AG04450 (cell line): ENCODE measurements at regions not wholly inside any gene's neighbourhood (a gene's known extent, or its start where the extent isn't known, plus 50 kb on each side); places are given as distances from the start of the nearest gene placed in this dataset.

Experiments
- CTCF ChIA-PET: fragments of 300-600, 350-600 bp; formaldehyde crosslinking; extraction: SDS; loops from one replicate; lab custom pipeline; 2022; ENCODE audit warnings: antibody characterized with exemption, inconsistent platforms; lab: Charles Lee
- POLR2A ChIA-PET: fragments of 350-600 bp; formaldehyde crosslinking; extraction: SDS; loops from one replicate; lab custom pipeline; 2021; ENCODE audit warnings: antibody characterized with exemption, inconsistent platforms; lab: Yijun Ruan, JAX
- DNase-seq: peaks from one replicate; pipeline ENCODE4 v3.0.0-alpha.2; 2011; ENCODE audit warnings: low read depth, low spot score
- H3K27ac ChIP-seq: one replicate; pipeline ENCODE4 v1.5.1; 2012; ENCODE audit warnings: low read depth, low read length, control low read depth
- H3K27me3 ChIP-seq: one replicate; pipeline ENCODE4 v1.6.0; 2012; ENCODE audit warnings: low read length; ENCODE audit not compliant: control insufficient read depth, insufficient read depth
- H3K4me3 ChIP-seq: 2 replicates; pipeline ENCODE4 v1.5.1; 2011; ENCODE audit warnings: mild to moderate bottlenecking, low read depth, low read length, control low read depth
- H3K9me3 ChIP-seq: 2 replicates; pipeline ENCODE4 v1.5.1; 2012; ENCODE audit warnings: low read length; ENCODE audit not compliant: control insufficient read depth, insufficient read depth
- CTCF ChIP-seq: IDR thresholded peaks from 2 replicates; pipeline ENCODE4 v1.5.1; 2011; ENCODE audit warnings: low read depth, low read length, control low read depth, inconsistent platforms

DNA sequence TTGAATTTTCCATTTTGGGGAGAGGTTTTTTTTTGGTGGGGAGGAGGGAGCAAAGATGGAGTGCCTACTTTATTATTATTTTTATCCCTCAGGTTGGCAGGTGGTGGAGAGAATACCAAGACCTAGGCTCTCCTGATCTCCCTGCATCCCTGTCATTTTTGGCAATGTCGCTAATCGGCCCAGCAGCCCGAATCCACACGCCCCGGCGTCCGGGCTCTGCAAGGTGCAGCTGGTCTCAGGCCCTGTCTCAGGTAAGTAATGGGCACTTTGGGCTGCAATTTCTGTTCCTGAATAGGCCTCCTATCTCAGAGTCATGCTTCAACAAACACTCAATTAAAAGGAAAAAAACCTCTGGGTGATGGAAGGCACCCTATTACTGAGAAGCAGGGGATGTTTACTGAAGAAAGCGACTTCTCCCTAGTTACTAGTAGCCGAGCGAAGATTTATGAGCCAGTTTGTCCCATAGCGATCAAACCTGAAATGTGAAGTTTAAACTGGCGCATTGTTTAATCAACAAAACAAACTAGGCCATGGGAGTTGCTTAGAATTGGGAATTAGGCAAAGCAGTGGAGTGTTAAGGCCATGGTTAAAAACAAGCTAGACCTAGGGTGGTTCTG is 137.8 kb downstream of the RWDD3 start:
- CTCF ChIA-PET, result no interaction called here
- POLR2A ChIA-PET, result no interaction called here
- Histone ChIP-seq H3K4me3 (no peak overlapping the region), H3K27me3 (no peaks in the 10 kb centered on the region), H3K9me3 (no peaks in the 10 kb centered on the region; the same call in 1 of the 2 replicates), H3K27ac (no peak overlapping the region)
- DNase-seq, result no peak
- TF ChIP-seq CTCF, result no peak

- no peaks in the 10 kb centered on the region for H3K27me3 ChIP-seq
- no peak for TF ChIP-seq CTCF
- POLR2A ChIA-PET, result no interaction called here
- no peak for DNase-seq
- H3K9me3 ChIP-seq, result no peaks in the 10 kb centered on the region; the same call in 1 of the 2 replicates
- CTCF ChIA-PET, result no interaction called here
- H3K4me3 ChIP-seq, result no peak overlapping the region
- H3K27ac ChIP-seq, result no peak overlapping the region
Measured at GRCh38 chr1:95375174-95375573, 141.2 kb downstream of the RWDD3 start.

- POLR2A ChIA-PET, result no interaction called here
- H3K27me3 ChIP-seq, result no peaks in the 10 kb centered on the region
- TF ChIP-seq CTCF, result no peak
- DNase-seq, result no peak
- CTCF ChIA-PET, result no interaction called here
- no peak overlapping the region for H3K27ac ChIP-seq
- no peaks in the 10 kb centered on the region for H3K9me3 ChIP-seq
- no peak overlapping the region for H3K4me3 ChIP-seq
Measured at GRCh38 chr1:95380909-95381308, 146.9 kb downstream of the RWDD3 start.

GRCh38 chr1:95382000-95382786 is 148.2 kb downstream of the RWDD3 start:
- Histone ChIP-seq H3K4me3 (no peak overlapping the region), H3K27ac (no peak overlapping the region), H3K9me3 (no peaks in the 10 kb centered on the region), H3K27me3 (no peaks in the 10 kb centered on the region)
- DNase-seq, result no peak
- ChIA-PET POLR2A (no interaction called here), CTCF (no interaction called here)
- no peak for TF ChIP-seq CTCF

DNA sequence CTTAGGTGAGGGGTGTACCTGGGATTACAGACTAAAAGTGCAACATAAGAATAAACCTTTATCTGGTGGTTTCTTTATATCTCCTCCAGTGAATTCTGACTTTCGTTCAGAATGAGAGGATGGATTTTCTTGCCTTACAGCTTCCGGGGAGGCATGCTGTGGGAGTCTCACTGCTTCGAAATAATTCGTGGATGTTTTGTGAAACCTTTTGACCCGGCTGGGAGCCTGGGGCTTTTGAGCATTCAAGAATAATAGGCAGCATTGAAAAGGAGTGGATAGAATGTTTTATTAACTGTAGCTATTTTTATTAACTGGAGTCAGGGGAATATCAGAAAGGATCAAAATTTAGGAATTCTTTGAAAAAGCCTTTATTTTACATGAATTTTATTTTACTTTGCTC is 149.1 kb downstream of the RWDD3 start:
- no peak for TF ChIP-seq CTCF
- Histone ChIP-seq H3K27ac (no peak overlapping the region), H3K27me3 (no peaks in the 10 kb centered on the region), H3K9me3 (no peaks in the 10 kb centered on the region), H3K4me3 (no peak overlapping the region)
- no peak for DNase-seq
- POLR2A ChIA-PET, result no interaction called here
- CTCF ChIA-PET, result no interaction called here
